Karpas-422 (cell line): ENCODE measurements at regions not wholly inside any gene's neighbourhood (a gene's known extent, or its start where the extent isn't known, plus 50 kb on each side); places are given as distances from the start of the nearest gene placed in this dataset.
A peak's percentile ranks its signal among the peaks of the same experiment; 100 is the strongest.

ENCODE experiments used
- DNase-seq: peaks from one replicate; pipeline ENCODE4 v3.0.0-alpha.2; 2015
- H2AFZ ChIP-seq: fragments of 200-600 bp; sonication (generic); 2 replicates; pipeline ENCODE4 v1.6.1; 2014; ENCODE audit warnings: antibody characterized with exemption, low read length, mixed read lengths
- H3K27ac ChIP-seq: fragments of 200-600 bp; sonication (generic); 2 replicates; pipeline ENCODE4 v1.5.1; 2014; ENCODE audit warnings: mild to moderate bottlenecking, low read length, moderate library complexity
- H3K27me3 ChIP-seq: fragments of 200-600 bp; sonication (generic); 2 replicates; pipeline ENCODE4 v1.6.1; 2014; ENCODE audit warnings: low read length, mixed read lengths
- H3K36me3 ChIP-seq: fragments of 200-600 bp; sonication (generic); 2 replicates; pipeline ENCODE4 v1.6.1; 2014; ENCODE audit warnings: low read length, mixed read lengths; ENCODE audit not compliant: insufficient read depth
- H3K4me1 ChIP-seq: fragments of 200-600 bp; sonication (generic); 2 replicates; pipeline ENCODE4 v1.6.1; 2014; ENCODE audit warnings: mild to moderate bottlenecking, low read length, mixed read lengths
- H3K4me2 ChIP-seq: fragments of 200-600 bp; sonication (generic); 2 replicates; pipeline ENCODE4 v1.6.1; 2014; ENCODE audit warnings: low read length, low read depth, mild to moderate bottlenecking; ENCODE audit not compliant: poor library complexity, severe bottlenecking
- H3K4me3 ChIP-seq: fragments of 200-600 bp; sonication (generic); 2 replicates; pipeline ENCODE4 v1.5.1; 2014; ENCODE audit warnings: mild to moderate bottlenecking, antibody characterized with exemption, low read length, mixed read lengths
- H3K79me2 ChIP-seq: fragments of 200-600 bp; sonication (generic); 2 replicates; pipeline ENCODE4 v1.6.1; 2014; ENCODE audit warnings: mild to moderate bottlenecking, low read length, mixed read lengths
- H3K9ac ChIP-seq: fragments of 200-600 bp; sonication (generic); 2 replicates; pipeline ENCODE4 v1.6.0; 2014; ENCODE audit warnings: low read length
- H3K9me2 ChIP-seq: fragments of 200-600 bp; sonication (generic), shearing (Covaris generic); replicated peaks from 2 replicates; pipeline ENCODE4 v1.6.0; 2014; ENCODE audit warnings: mild to moderate bottlenecking, low read length, moderate library complexity; ENCODE audit not compliant: insufficient read depth
- H3K9me3 ChIP-seq: fragments of 300-700, 200-600 bp; sonication (generic); 2 replicates; pipeline ENCODE4 v1.6.1; 2014; ENCODE audit warnings: low read length, mixed read lengths
- H4K20me1 ChIP-seq: fragments of 200-600 bp; sonication (generic); 2 replicates; pipeline ENCODE4 v1.6.1; 2014; ENCODE audit warnings: mild to moderate bottlenecking, antibody characterized with exemption, low read length, low read depth; ENCODE audit not compliant: insufficient read depth

DNA sequence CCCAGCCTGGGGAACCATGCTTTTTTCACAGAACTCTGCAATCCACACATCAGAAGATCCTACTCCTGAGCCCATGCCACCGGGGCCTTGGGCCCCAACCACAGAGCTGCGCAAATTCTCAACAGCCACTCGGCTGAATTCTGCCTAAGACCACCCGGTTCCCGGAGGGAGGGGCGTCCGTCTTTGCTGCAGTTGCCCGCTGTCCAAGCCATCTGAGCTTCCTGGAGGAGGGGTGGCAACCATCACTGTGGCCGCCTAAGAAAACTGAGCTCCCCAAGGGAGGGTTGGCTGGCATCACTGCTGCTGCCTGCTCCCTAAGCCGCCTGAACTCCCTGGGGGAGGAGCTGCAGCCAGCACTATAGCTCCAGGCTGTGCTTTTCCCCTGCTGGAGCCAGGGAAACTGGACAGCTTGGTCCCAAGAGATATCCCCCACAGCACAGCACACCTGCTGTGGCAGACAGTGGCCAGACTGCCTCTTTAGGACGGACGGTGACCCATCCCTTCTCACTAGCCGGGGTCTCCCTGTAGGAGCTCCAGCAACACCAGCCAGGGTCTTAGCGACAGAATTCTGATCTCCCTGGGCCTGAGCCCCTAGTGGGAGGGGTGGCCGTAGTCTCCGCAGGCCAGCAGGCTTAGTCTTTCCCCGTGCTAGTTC lies 1411.6 kb upstream of the CDH2 start:
- no peaks in the 10 kb centered on the region for H4K20me1 ChIP-seq
- H3K4me1 ChIP-seq = no peaks in the 10 kb centered on the region
- no peaks in the 10 kb centered on the region for H3K79me2 ChIP-seq
- no peaks in the 10 kb centered on the region for H3K9me2 ChIP-seq
- H3K36me3 ChIP-seq = no peaks in the 10 kb centered on the region
- H2AFZ ChIP-seq = no peak overlapping the region
- H3K9ac ChIP-seq = no peak overlapping the region
- H3K4me2 ChIP-seq = no peak overlapping the region
- no peak for DNase-seq
- no peak overlapping the region for H3K27ac ChIP-seq
- H3K27me3 ChIP-seq = no peaks in the 10 kb centered on the region
- no peak overlapping the region for H3K4me3 ChIP-seq
- H3K9me3 ChIP-seq = peaks cover 23% of the 10 kb centered on the region

DNA sequence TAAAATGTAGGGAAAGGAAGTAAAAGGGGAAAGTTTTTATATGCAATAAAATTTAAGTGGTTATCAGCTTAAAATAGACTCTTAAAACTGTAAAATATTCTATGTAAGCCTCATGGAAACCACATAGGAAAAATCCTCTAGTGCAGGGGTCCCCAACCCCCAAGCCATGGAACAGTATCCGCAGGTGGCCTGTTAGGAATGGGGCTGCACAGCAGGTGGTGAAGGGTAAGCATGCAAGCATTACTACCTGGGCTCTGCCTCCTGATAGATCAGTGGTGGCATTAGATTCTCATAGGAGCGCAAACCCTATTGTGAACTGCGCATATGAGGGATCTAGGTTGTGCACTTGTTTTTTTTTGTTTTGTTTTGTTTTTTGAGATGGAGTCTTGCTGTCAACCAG lies 1409.3 kb upstream of the CDH2 start:
- Histone ChIP-seq H2AFZ (no peak overlapping the region), H3K27me3 (no peaks in the 10 kb centered on the region), H3K4me1 (no peaks in the 10 kb centered on the region), H3K4me3 (no peak overlapping the region), H3K36me3 (no peaks in the 10 kb centered on the region), H4K20me1 (no peaks in the 10 kb centered on the region), H3K9me2 (no peaks in the 10 kb centered on the region), H3K9me3 (peaks cover 22% of the 10 kb centered on the region), H3K9ac (no peak overlapping the region), H3K79me2 (no peaks in the 10 kb centered on the region), H3K4me2 (no peak overlapping the region), H3K27ac (no peak overlapping the region)
- no peak for DNase-seq

DNA sequence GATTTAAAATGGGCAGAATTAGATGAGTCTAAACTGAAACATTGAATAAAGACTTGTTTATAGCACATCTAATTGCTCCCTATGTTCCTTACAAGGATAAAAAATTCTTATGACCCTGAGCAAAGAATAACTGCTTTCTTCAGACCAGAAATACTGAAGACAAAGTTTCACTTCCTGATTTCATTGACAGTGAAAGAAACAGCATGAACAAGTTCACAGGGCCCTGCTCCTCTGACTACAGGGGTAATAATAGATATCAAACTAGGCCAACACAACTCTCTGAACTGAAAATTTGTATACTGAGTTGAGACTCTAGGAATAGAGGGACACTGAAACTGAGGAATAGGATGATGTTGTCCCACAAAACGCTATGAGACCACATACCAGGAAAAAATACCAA lies 1383.3 kb upstream of the CDH2 start:
- Histone ChIP-seq H3K4me2 (no peak overlapping the region), H3K27ac (no peak overlapping the region), H3K9me3 (peaks cover 15% of the 10 kb centered on the region; the same call in 1 of the 2 replicates), H3K4me3 (no peak overlapping the region), H3K9me2 (no peaks in the 10 kb centered on the region), H3K9ac (no peak overlapping the region), H3K36me3 (no peaks in the 10 kb centered on the region), H4K20me1 (no peaks in the 10 kb centered on the region), H3K4me1 (peaks cover 13% of the 10 kb centered on the region), H3K79me2 (no peaks in the 10 kb centered on the region), H3K27me3 (no peaks in the 10 kb centered on the region), H2AFZ (0 out of 2 replicates have a peak overlapping the region, but pooled peaks have one; percentile 41)
- peak; percentile 70 for DNase-seq

DNA sequence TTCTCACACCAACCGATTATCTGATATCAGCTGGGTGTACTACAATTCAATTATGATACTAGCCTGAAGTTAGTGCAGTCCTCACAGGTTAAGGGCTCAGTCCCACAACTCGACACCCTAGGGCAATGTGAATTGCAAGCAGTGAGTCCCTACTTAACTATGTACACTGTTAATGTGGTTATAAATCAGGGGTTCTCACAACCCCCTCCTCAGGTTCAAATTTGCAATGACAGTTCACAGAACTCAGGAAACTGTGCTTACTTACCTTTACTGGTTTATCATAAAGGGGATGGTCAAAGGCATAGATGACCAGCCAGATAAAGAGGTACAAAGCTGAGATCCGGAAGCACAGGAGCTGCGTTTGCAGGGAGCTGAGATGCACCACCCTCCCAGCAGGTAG lies 1379.1 kb upstream of the CDH2 start:
- Histone ChIP-seq H3K9ac (no peak overlapping the region), H3K27ac (no peak overlapping the region), H3K9me2 (no peaks in the 10 kb centered on the region), H3K9me3 (0 out of 2 replicates have a peak, but pooled peaks cover 11% of the 10 kb centered on the region), H3K27me3 (no peaks in the 10 kb centered on the region), H2AFZ (no peak overlapping the region), H3K4me1 (peaks cover 13% of the 10 kb centered on the region), H4K20me1 (no peaks in the 10 kb centered on the region), H3K36me3 (no peaks in the 10 kb centered on the region), H3K79me2 (no peaks in the 10 kb centered on the region), H3K4me3 (no peak overlapping the region), H3K4me2 (no peak overlapping the region)
- DNase-seq = no peak

DNA sequence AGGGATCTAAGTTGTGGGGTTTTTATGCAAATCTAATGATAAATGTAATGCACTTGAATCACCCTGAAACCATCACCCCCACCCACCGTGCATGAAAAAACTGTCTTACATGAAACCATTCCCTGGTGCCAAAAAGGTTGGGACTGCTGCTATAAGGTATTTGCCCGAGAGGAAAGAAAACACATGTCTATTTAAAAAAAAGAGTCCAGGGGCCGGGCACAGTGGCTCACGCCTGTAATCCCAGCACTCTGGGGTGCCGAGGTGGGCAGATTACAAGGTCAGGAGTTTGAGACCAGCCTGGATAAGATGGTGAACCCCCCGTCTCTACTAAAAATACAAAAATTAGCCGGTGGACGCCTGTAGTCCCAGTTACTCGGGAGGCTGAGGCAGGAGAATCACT lies 1372.8 kb upstream of the CDH2 start:
- Histone ChIP-seq H3K36me3 (no peaks in the 10 kb centered on the region), H3K27ac (no peak overlapping the region), H3K9me3 (peaks cover 18% of the 10 kb centered on the region), H3K4me3 (no peak overlapping the region), H3K27me3 (no peaks in the 10 kb centered on the region), H3K4me1 (no peaks in the 10 kb centered on the region), H3K9ac (no peak overlapping the region), H3K9me2 (no peaks in the 10 kb centered on the region), H2AFZ (no peak overlapping the region), H3K4me2 (no peak overlapping the region), H3K79me2 (no peaks in the 10 kb centered on the region), H4K20me1 (no peaks in the 10 kb centered on the region)
- DNase-seq = no peak

DNA sequence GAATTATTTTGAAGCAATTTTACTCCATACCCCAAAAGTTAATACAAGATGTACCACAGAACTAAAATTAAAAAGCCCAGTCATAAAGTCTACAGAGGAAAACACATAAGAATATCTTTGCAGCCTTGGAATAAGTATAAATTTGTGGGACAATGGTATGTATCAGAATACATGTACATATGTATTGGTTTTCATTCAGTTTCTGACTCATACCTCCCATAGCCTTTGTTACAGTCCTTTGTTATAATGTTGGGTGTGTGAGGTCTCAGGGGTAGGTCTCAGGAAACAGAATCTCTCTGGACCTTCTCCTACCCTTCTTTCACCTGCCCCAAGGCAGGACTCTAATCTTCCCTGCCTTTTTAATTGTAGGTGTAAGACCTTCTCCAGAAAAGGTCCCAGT lies 1370.7 kb upstream of the CDH2 start:
- Histone ChIP-seq H4K20me1 (no peaks in the 10 kb centered on the region), H3K4me3 (no peak overlapping the region), H3K79me2 (no peaks in the 10 kb centered on the region), H3K4me1 (no peaks in the 10 kb centered on the region), H2AFZ (no peak overlapping the region), H3K27me3 (no peaks in the 10 kb centered on the region), H3K27ac (no peak overlapping the region), H3K9me2 (no peaks in the 10 kb centered on the region), H3K4me2 (no peak overlapping the region), H3K36me3 (no peaks in the 10 kb centered on the region), H3K9ac (no peak overlapping the region), H3K9me3 (peaks cover 24% of the 10 kb centered on the region)
- DNase-seq = no peak

DNA sequence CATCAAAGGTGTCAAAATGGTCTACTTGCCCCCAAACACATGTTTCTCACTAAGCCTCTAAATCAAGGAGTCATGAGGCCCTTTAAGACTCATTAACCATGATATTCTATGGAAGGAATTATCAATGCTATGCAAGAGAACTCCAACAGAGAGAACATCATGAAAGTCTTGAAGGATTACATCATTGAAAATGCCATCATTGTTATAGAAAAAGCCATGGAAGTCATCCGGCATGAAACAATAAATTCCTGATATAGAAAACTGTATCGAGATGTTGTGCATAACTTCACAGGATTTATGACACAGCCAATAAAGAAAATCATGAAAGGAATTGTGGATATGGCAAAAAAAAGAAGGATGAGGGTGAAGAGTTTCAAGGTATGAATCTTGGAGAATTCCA lies 1363.6 kb upstream of the CDH2 start:
- H3K9me3 ChIP-seq = peaks cover 38% of the 10 kb centered on the region
- H3K27me3 ChIP-seq = no peaks in the 10 kb centered on the region
- H3K9ac ChIP-seq = no peak overlapping the region
- H3K36me3 ChIP-seq = no peaks in the 10 kb centered on the region
- H3K4me3 ChIP-seq = no peak overlapping the region
- H3K27ac ChIP-seq = no peak overlapping the region
- H3K4me1 ChIP-seq = no peaks in the 10 kb centered on the region
- H3K9me2 ChIP-seq = no peaks in the 10 kb centered on the region
- H2AFZ ChIP-seq = no peak overlapping the region
- H4K20me1 ChIP-seq = no peaks in the 10 kb centered on the region
- no peak overlapping the region for H3K4me2 ChIP-seq
- DNase-seq = no peak
- no peaks in the 10 kb centered on the region for H3K79me2 ChIP-seq

DNA sequence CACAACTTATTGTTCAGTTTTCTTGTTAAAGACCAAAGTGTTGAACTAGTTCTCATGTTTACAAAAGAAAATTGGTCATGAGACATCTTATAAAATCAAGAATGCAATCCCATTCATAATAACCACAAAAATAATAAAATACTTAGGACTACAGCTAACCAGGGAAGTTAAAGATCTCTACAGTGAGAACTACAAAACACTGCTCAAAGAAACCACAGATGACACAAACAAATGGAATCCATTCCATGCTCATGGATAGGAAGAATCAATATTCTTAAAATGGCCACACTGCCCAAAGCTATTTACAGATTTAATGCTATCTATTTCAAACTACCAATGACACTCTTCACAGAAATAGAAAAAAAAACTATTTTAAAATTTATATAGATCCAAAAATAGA lies 1354.8 kb upstream of the CDH2 start:
- Histone ChIP-seq H3K36me3 (no peaks in the 10 kb centered on the region), H3K9ac (no peak overlapping the region), H3K79me2 (no peaks in the 10 kb centered on the region), H3K4me3 (no peak overlapping the region), H3K9me2 (no peaks in the 10 kb centered on the region), H2AFZ (no peak overlapping the region), H3K27ac (no peak overlapping the region), H3K9me3 (peaks cover 42% of the 10 kb centered on the region), H3K27me3 (no peaks in the 10 kb centered on the region), H4K20me1 (no peaks in the 10 kb centered on the region), H3K4me1 (no peaks in the 10 kb centered on the region), H3K4me2 (no peak overlapping the region)
- DNase-seq = no peak
